Gastroesophageal sphincter (tissue), 4 donors: ENCODE measurements at regions not wholly inside any gene's neighbourhood (a gene's known extent, or its start where the extent isn't known, plus 50 kb on each side); places are given as distances from the start of the nearest gene placed in this dataset.

Experiments
- ATAC-seq: fragments of 150-250 bp; one replicate; pipeline ENCODE4 v1.9.1; 2016; ENCODE audit warnings: mild to moderate bottlenecking, moderate library complexity
- H3K27ac ChIP-seq, 4 donors: fragments of 200-600 bp; sonication (generic) in 3 of 4; 1 replicate in 3 of 4; 2 replicates in 1 of 4; pipeline ENCODE4 v1.5.1; 2016 to 2019
- H3K27me3 ChIP-seq: fragments of 200-600 bp; sonication (generic); one replicate; pipeline ENCODE4 v1.5.1; 2019
- H3K36me3 ChIP-seq, 2 donors: fragments of 200-600 bp; sonication (generic); one replicate each; pipeline ENCODE4 v1.5.1; 2019; ENCODE audit warnings: control low read depth in 1 of 2
- H3K4me1 ChIP-seq, 3 donors: fragments of 200-600 bp; sonication (generic); 1 replicate in 2 of 3; 2 replicates in 1 of 3; pipeline ENCODE4 v1.5.1; 2016 to 2019; ENCODE audit warnings: control low read depth in 2 of 3
- H3K4me3 ChIP-seq, 2 donors: fragments of 200-600 bp; sonication (generic); one replicate each; pipeline ENCODE4 v1.5.1; 2019; ENCODE audit warnings: mild to moderate bottlenecking in 1 of 2, moderate library complexity in 1 of 2
- H3K9me3 ChIP-seq, 3 donors: fragments of 200-600 bp; sonication (generic); one replicate each; pipeline ENCODE4 v1.5.1; 2017 to 2019; ENCODE audit warnings: control low read depth in 2 of 3
- CTCF ChIP-seq, 4 experiments: fragments of 200-600 bp in 2 of 4; fragments of 450-650 bp in 2 of 4; sonication (generic) in 1 of 4; IDR thresholded peaks; one replicate each; pipeline ENCODE4 v1.5.1; 2017 to 2019; ENCODE audit warnings: antibody characterized with exemption in 4 of 4, mild to moderate bottlenecking in 2 of 4, moderate library complexity in 2 of 4
- EP300 ChIP-seq: sonication (generic); formaldehyde crosslinking; IDR thresholded peaks from one replicate; pipeline ENCODE4 v1.6.1; 2017; ENCODE audit warnings: antibody characterized with exemption, mild to moderate bottlenecking
- POLR2A ChIP-seq, 2 donors: fragments of 450-650 bp; IDR thresholded peaks; one replicate each; pipeline ENCODE4 v1.6.1; 2017; ENCODE audit warnings: antibody characterized with exemption in 2 of 2, mild to moderate bottlenecking in 2 of 2, moderate library complexity in 1 of 2
- POLR2AphosphoS5 ChIP-seq: sonication (generic); formaldehyde crosslinking; IDR thresholded peaks from one replicate; pipeline ENCODE4 v1.6.1; 2017; ENCODE audit warnings: antibody characterized with exemption
- WGBS, 2 donors: methylation state at CpG; one replicate each; pipeline ENCODE4 v1.1.5; 2018; ENCODE audit warnings: low coverage in 1 of 2; 5-methylcytosine and 5-hydroxymethylcytosine counted together

DNA sequence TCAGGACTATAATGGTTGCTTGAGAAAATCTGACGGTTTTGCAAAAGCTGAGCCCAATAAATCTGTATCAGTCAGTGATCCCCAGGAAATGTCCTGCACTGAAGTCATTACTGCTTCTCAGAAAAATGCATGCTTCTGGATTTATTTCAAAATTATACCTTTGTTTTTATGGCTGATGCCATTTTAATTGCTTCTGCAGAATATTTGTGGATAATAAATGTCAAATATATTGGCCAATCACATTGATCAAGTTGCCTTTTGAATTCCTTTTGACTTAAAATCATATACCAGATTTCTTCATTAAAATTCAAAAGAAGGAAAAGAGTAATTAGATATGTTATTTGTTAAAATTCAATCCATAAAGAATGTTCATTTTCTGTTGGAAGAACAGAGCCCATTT lies 842.9 kb upstream of the ADGRL4 start:
- Histone ChIP-seq H3K9me3 (no peaks in the 10 kb centered on the region), H3K4me3 (no peak overlapping the region), H3K27ac (no peak overlapping the region), H3K4me1 (no peaks in the 10 kb centered on the region), H3K36me3 (no peaks in the 10 kb centered on the region), H3K27me3 (no peaks in the 10 kb centered on the region)
- no peak for ATAC-seq
- TF ChIP-seq POLR2AphosphoS5 (no peak), POLR2A (IDR thresholded peaks at IDR 0.05) (no peak), CTCF (IDR thresholded peaks at IDR 0.05) (no peak), EP300 (no peak)
- 96 to 100% methylated on average over 1 of the region's 1 CpG for WGBS, 2 donors

DNA sequence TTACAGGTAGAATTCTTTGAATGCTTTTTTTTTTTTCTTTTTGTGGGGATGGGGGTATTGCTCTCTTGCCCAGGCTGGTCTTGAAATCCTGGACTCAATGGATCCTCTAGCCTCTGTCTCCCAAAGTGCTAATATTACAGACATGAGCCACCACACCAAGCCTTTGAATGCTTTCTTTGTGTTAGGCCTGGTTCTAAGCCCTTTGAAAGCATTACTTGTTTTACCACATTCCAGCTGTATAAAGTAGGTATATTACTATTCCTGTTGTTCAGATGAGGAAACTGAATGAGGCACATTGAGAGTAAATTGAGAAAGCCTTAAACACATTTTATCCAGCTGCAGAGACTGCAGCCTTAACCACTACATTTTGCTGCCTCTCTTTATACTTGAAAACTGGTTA lies 841.8 kb upstream of the ADGRL4 start:
- H3K4me3 ChIP-seq, result no peak overlapping the region
- no peak for ATAC-seq
- TF ChIP-seq EP300 (no peak), POLR2A (IDR thresholded peaks at IDR 0.05) (no peak), CTCF (IDR thresholded peaks at IDR 0.05) (no peak)
- H3K27me3 ChIP-seq, result no peaks in the 10 kb centered on the region
- H3K9me3 ChIP-seq, result no peaks in the 10 kb centered on the region
- no peaks in the 10 kb centered on the region for H3K4me1 ChIP-seq
- H3K27ac ChIP-seq, result no peak overlapping the region
- H3K36me3 ChIP-seq, result no peaks in the 10 kb centered on the region

DNA sequence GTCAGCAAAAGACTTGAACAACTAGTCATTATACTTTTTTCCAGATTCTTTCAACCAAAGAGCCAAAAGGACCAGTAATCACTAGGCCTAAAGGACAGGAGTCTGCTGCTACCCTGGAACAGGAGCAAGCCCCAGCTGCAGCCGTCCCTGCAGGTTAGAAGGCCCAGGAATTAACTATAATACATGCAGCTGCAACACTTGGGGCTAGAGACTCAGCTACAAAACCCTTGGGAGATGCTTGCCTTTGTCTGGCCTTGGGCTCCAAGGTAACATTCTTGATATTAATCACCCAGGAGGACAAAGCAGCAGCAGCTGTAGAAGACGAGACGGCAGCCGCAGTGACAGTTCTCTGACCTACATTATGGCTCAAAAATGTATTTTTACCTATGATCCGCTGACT lies 841.2 kb upstream of the ADGRL4 start:
- Histone ChIP-seq H3K4me3 (no peak overlapping the region), H3K27ac (no peak overlapping the region), H3K36me3 (no peaks in the 10 kb centered on the region), H3K9me3 (no peaks in the 10 kb centered on the region), H3K4me1 (no peaks in the 10 kb centered on the region), H3K27me3 (no peaks in the 10 kb centered on the region)
- WGBS, 2 donors, result 72 to 76% methylated on average over 3 to 5 of the region's 5 CpGs
- ATAC-seq, result no peak
- no peak for TF ChIP-seq EP300
- no peak for TF ChIP-seq POLR2AphosphoS5
- TF ChIP-seq CTCF (IDR thresholded peaks at IDR 0.05), result no peak
- TF ChIP-seq POLR2A (IDR thresholded peaks at IDR 0.05), result no peak

GRCh38 chr1:79845936-79846335 lies 839.4 kb upstream of the ADGRL4 start:
- WGBS, 2 donors, result 33 to 71% methylated on average over 1 of the region's 1 CpG
- H3K27ac ChIP-seq, result no peak overlapping the region
- H3K36me3 ChIP-seq, result no peaks in the 10 kb centered on the region
- H3K27me3 ChIP-seq, result no peaks in the 10 kb centered on the region
- no peak overlapping the region for H3K4me3 ChIP-seq
- TF ChIP-seq POLR2A (IDR thresholded peaks at IDR 0.05) (no peak), CTCF (IDR thresholded peaks at IDR 0.05) (no peak), POLR2AphosphoS5 (no peak), EP300 (no peak)
- ATAC-seq, result no peak
- no peaks in the 10 kb centered on the region for H3K4me1 ChIP-seq
- no peaks in the 10 kb centered on the region for H3K9me3 ChIP-seq

DNA sequence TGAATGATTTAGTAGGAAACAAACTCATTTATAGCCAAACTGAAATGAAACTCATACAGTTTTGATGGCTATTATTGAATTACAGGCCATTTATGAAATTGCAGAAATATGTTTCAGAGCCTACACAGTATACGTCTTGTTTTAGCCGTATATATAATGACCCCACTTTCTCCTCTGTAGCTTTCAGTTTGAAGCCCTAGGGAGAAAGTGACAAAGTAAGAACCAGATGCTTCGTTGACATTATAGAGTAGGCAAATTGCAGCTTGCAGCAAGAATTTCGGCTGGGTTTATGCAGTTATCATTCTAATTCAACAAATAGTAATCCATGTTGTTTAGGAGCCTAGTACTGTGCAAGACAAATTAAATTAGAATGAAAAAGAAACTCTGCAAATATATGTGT lies 836.3 kb upstream of the ADGRL4 start:
- 81 to 84% methylated on average over 4 of the region's 4 CpGs for WGBS, 2 donors
- H3K27ac ChIP-seq, result no peak overlapping the region
- H3K27me3 ChIP-seq, result no peaks in the 10 kb centered on the region
- ATAC-seq, result no peak
- no peaks in the 10 kb centered on the region for H3K36me3 ChIP-seq
- H3K4me1 ChIP-seq, result no peaks in the 10 kb centered on the region
- H3K4me3 ChIP-seq, result no peak overlapping the region
- TF ChIP-seq POLR2A (IDR thresholded peaks at IDR 0.05) (no peak), EP300 (no peak), POLR2AphosphoS5 (no peak), CTCF (IDR thresholded peaks at IDR 0.05) (no peak)
- H3K9me3 ChIP-seq, result no peaks in the 10 kb centered on the region
